GM18867 (cell line): ENCODE measurements at regions not wholly inside any gene's neighbourhood (a gene's known extent, or its start where the extent isn't known, plus 50 kb on each side); places are given as distances from the start of the nearest gene placed in this dataset.
A peak's percentile ranks its signal among the peaks of the same experiment; 100 is the strongest.
"Not testable (repeated sequence)": the region's sequence is repeated elsewhere in the genome, so short reads cannot be mapped to it uniquely, and the experiment has no call there.

Experiments used
- ATAC-seq: cut with Tn5 transposase; IDR thresholded peaks from one replicate; pipeline ENCODE4 v1.9.1; 2021; ENCODE audit warnings: mild to moderate bottlenecking, moderate library complexity; ENCODE audit not compliant: unreplicated experiment

GRCh38 chr4:18167831-18168230 lies 146.3 kb upstream of the LCORL start:
- no peak for ATAC-seq

GRCh38 chr4:18166925-18167324 lies 145.4 kb upstream of the LCORL start:
- no peak for ATAC-seq

- ATAC-seq = no peak
Measured at GRCh38 chr4:18162453-18162852, 140.9 kb upstream of the LCORL start.

- ATAC-seq = not testable (repeated sequence)
Measured at GRCh38 chr4:18159117-18159912, 137.8 kb upstream of the LCORL start.

GRCh38 chr4:18155067-18156041 lies 133.8 kb upstream of the LCORL start:
- ATAC-seq = no peak

- no peak for ATAC-seq
Measured at GRCh38 chr4:18138076-18138665, 116.6 kb upstream of the LCORL start.

- no peak for ATAC-seq
Measured at GRCh38 chr4:18134111-18134510, 112.6 kb upstream of the LCORL start.

- no peak for ATAC-seq
Measured at GRCh38 chr4:18130256-18130655, 108.7 kb upstream of the LCORL start.

GRCh38 chr4:18128241-18128640 lies 106.7 kb upstream of the LCORL start:
- no peak for ATAC-seq

GRCh38 chr4:18127030-18127429 lies 105.5 kb upstream of the LCORL start:
- ATAC-seq = no peak

- ATAC-seq = no peak
Measured at GRCh38 chr4:18113710-18114331, 92.3 kb upstream of the LCORL start.

GRCh38 chr4:18111081-18111480 lies 89.5 kb upstream of the LCORL start:
- ATAC-seq = no peak

GRCh38 chr4:18110099-18110498 lies 88.5 kb upstream of the LCORL start:
- no peak for ATAC-seq

GRCh38 chr4:18109676-18110075 lies 88.1 kb upstream of the LCORL start:
- ATAC-seq = no peak

- ATAC-seq = not testable (repeated sequence)
Measured at GRCh38 chr4:18107848-18108528, 86.4 kb upstream of the LCORL start.

- ATAC-seq = no peak
Measured at GRCh38 chr4:18106620-18107019, 85.1 kb upstream of the LCORL start.

GRCh38 chr4:18105030-18106011 lies 83.8 kb upstream of the LCORL start:
- ATAC-seq = peak; percentile 77

GRCh38 chr4:18103876-18104605 lies 82.5 kb upstream of the LCORL start:
- ATAC-seq = no peak

GRCh38 chr4:18100657-18101056 lies 79.1 kb upstream of the LCORL start:
- ATAC-seq = no peak
